DOHH2 (cell line): ENCODE measurements at regions not wholly inside any gene's neighbourhood (a gene's known extent, or its start where the extent isn't known, plus 50 kb on each side); places are given as distances from the start of the nearest gene placed in this dataset.

Source experiments
- H3F3A ChIP-seq: fragments of 200-600 bp; sonication (generic), shearing (Covaris generic); 2 replicates; pipeline ENCODE4 v1.6.0; 2016; ENCODE audit warnings: antibody characterized with exemption, mild to moderate bottlenecking; ENCODE audit not compliant: control insufficient read depth, insufficient read depth
- H3K27ac ChIP-seq: fragments of 200-600 bp; sonication (generic); 2 replicates; pipeline ENCODE4 v1.5.1; 2014; ENCODE audit warnings: low read depth, mild to moderate bottlenecking, low read length, moderate library complexity
- H3K27me3 ChIP-seq: fragments of 200-600 bp; sonication (generic); 2 replicates; pipeline ENCODE4 v1.6.1; 2014; ENCODE audit warnings: mild to moderate bottlenecking, low read length, mixed read lengths; ENCODE audit not compliant: control insufficient read depth
- H3K36me3 ChIP-seq: fragments of 200-600 bp; sonication (generic); 2 replicates; pipeline ENCODE4 v1.6.1; 2014; ENCODE audit warnings: mild to moderate bottlenecking, low read length, moderate library complexity, mixed read lengths; ENCODE audit not compliant: control insufficient read depth
- H3K4me1 ChIP-seq: fragments of 200-600 bp; sonication (generic); 2 replicates; pipeline ENCODE4 v1.6.1; 2014; ENCODE audit warnings: mild to moderate bottlenecking, low read length, mixed read lengths; ENCODE audit not compliant: control insufficient read depth
- H3K4me2 ChIP-seq: fragments of 200-600 bp; sonication (generic); 2 replicates; pipeline ENCODE4 v1.6.0; 2014; ENCODE audit warnings: mild to moderate bottlenecking, low read length, moderate library complexity
- H3K4me3 ChIP-seq: fragments of 200-600 bp; sonication (generic); 2 replicates; pipeline ENCODE4 v1.5.1; 2014; ENCODE audit warnings: mild to moderate bottlenecking, low read length, mixed read lengths
- H3K79me2 ChIP-seq: fragments of 200-600 bp; sonication (generic); 2 replicates; pipeline ENCODE4 v1.6.1; 2014; ENCODE audit warnings: mild to moderate bottlenecking, low read length, mixed read lengths; ENCODE audit not compliant: control insufficient read depth
- H3K9me2 ChIP-seq: fragments of 200-600 bp; sonication (generic); replicated peaks from 2 replicates; pipeline ENCODE4 v1.6.1; 2014; ENCODE audit warnings: mild to moderate bottlenecking, low read length, mixed read lengths; ENCODE audit not compliant: control insufficient read depth
- H3K9me3 ChIP-seq: fragments of 200-600 bp; sonication (generic); 2 replicates; pipeline ENCODE4 v1.6.1; 2014; ENCODE audit warnings: antibody characterized with exemption, low read length, mixed read lengths; ENCODE audit not compliant: control insufficient read depth, insufficient read depth
- H4K20me1 ChIP-seq: fragments of 200-600 bp; sonication (generic); 2 replicates; pipeline ENCODE4 v1.6.0; 2014; ENCODE audit warnings: low read depth, mild to moderate bottlenecking, antibody characterized with exemption, low read length, moderate library complexity; ENCODE audit not compliant: control insufficient read depth, insufficient read depth
- EZH2phosphoT487 ChIP-seq: fragments of 200-600 bp; sonication (generic); IDR thresholded peaks from 2 replicates; pipeline ENCODE4 v1.6.1; 2017; ENCODE audit warnings: borderline replicate concordance, mild to moderate bottlenecking, antibody characterized with exemption, low read length, moderate library complexity, mixed read lengths
- TF ChIP-seq, protein P1 (sequence below): fragments of 200-600 bp; sonication (generic); IDR thresholded peaks from one replicate; pipeline ENCODE4 v1.5.1; 2014; ENCODE audit warnings: antibody characterized with exemption, mild to moderate bottlenecking, low read depth, low read length; ENCODE audit not compliant: poor library complexity, severe bottlenecking

DNA sequence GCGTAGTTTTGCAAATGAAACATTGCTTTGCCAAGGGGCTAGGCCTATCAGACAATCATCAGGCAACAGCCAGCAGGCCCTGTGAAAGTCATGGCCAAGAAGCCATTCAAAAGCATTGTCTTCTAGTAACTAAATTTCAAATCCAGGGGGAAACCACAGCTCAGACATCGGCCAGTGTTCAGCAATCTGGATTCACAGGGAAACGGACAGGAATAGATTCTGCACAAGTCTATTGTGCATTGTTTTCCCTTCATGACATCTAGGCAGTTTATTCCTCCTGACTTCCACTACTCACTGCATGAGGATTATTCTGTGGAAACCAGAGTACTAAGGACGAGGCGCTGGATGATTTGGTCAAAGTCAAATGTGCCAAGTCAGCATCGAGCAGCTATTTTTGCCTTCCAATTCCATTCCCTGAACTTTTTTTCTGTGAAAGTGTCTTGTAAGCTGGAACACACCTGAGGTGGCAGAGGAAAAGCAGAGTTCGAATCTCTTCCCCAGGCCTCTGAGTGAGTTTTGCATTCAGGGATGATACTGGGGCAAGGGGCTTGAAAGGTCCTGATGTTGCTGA, 75.4 kb downstream of the VCPKMT start:
- H3K4me2 ChIP-seq, result no peak overlapping the region
- peaks cover 20% of the 10 kb centered on the region for H3K4me1 ChIP-seq
- H3K27me3 ChIP-seq, result no peaks in the 10 kb centered on the region
- no peak overlapping the region for H3K4me3 ChIP-seq
- no peaks in the 10 kb centered on the region for H3K9me2 ChIP-seq
- no peak overlapping the region for H3K27ac ChIP-seq
- H3F3A ChIP-seq, result no peaks in the 10 kb centered on the region
- no peaks in the 10 kb centered on the region for H4K20me1 ChIP-seq
- no peak for TF ChIP-seq EZH2phosphoT487
- TF ChIP-seq, protein P1, sequence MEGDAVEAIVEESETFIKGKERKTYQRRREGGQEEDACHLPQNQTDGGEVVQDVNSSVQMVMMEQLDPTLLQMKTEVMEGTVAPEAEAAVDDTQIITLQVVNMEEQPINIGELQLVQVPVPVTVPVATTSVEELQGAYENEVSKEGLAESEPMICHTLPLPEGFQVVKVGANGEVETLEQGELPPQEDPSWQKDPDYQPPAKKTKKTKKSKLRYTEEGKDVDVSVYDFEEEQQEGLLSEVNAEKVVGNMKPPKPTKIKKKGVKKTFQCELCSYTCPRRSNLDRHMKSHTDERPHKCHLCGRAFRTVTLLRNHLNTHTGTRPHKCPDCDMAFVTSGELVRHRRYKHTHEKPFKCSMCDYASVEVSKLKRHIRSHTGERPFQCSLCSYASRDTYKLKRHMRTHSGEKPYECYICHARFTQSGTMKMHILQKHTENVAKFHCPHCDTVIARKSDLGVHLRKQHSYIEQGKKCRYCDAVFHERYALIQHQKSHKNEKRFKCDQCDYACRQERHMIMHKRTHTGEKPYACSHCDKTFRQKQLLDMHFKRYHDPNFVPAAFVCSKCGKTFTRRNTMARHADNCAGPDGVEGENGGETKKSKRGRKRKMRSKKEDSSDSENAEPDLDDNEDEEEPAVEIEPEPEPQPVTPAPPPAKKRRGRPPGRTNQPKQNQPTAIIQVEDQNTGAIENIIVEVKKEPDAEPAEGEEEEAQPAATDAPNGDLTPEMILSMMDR, result no peak
- no peaks in the 10 kb centered on the region for H3K36me3 ChIP-seq
- no peaks in the 10 kb centered on the region for H3K9me3 ChIP-seq
- no peaks in the 10 kb centered on the region for H3K79me2 ChIP-seq

DNA sequence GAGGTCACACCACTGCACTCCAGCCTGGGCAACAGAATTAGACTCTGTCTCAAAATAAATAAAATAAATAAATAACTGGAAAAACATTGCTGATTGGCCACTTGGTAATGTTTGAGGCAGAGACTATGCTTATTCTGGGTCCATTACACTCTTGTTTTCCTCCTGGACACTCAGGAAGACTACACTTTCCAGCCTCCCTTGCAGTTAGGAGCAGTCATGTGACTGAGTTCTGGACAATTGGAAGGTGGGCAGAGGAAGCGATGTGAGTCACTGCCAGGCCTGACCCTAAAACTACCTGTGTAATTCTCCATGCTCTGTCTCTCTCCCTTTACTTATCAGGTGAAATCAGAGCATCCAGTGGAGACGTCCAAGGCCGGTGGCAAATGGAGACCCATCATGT, 74.4 kb downstream of the VCPKMT start:
- no peaks in the 10 kb centered on the region for H3K79me2 ChIP-seq
- peaks cover 20% of the 10 kb centered on the region for H3K4me1 ChIP-seq

DNA sequence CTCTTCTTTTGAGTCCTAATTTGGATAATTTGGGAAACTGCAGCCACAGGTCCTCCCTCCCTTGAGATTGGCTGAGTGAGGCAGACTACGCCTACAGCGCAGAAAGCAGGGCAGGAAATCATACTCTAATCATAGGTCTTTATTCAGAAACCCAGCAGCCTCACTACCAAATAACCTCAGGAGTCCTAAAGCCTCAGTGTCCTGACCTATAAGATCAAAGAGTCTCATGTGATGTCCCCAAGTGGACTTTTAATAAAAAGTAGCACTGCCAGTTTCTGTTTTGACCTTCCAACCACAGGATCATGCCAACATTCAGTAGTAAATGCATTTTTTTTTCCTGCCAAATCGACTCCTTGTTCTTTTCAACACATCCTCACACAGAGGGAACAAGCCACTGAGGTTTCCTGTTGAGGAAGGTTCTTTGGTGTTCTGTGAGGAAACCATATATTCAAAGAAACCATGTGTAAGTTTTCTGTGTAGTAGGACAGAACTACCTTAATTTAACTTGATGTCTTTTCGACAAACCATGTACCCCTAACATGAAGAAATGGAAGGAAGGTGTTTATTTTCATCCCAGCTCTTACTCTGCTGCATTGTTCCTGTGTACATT, 72.2 kb downstream of the VCPKMT start:
- no peak overlapping the region for H3K27ac ChIP-seq
- peaks cover 27% of the 10 kb centered on the region for H3K4me1 ChIP-seq
- H3K36me3 ChIP-seq, result no peaks in the 10 kb centered on the region
- no peaks in the 10 kb centered on the region for H4K20me1 ChIP-seq
- no peaks in the 10 kb centered on the region for H3F3A ChIP-seq
- H3K4me2 ChIP-seq, result peak overlapping the region; percentile 18; the same call in 1 of the 2 replicates
- H3K9me3 ChIP-seq, result no peaks in the 10 kb centered on the region
- TF ChIP-seq, protein P1, result no peak
- TF ChIP-seq EZH2phosphoT487, result no peak
- no peaks in the 10 kb centered on the region for H3K9me2 ChIP-seq
- H3K27me3 ChIP-seq, result no peaks in the 10 kb centered on the region
- no peak overlapping the region for H3K4me3 ChIP-seq
- H3K79me2 ChIP-seq, result no peaks in the 10 kb centered on the region

More for the DNA sequence above, 74.4 kb downstream of the VCPKMT start:
- Histone ChIP-seq H3K9me2 (no peaks in the 10 kb centered on the region), H3K4me2 (no peak overlapping the region), H3F3A (no peaks in the 10 kb centered on the region), H3K27ac (no peak overlapping the region), H3K36me3 (no peaks in the 10 kb centered on the region), H3K27me3 (no peaks in the 10 kb centered on the region), H3K4me3 (no peak overlapping the region), H4K20me1 (no peaks in the 10 kb centered on the region), H3K9me3 (no peaks in the 10 kb centered on the region)
- TF ChIP-seq EZH2phosphoT487, result no peak
- TF ChIP-seq, protein P1, result no peak
